Transverse colon (tissue), 4 donors: ENCODE measurements at regions not wholly inside any gene's neighbourhood (a gene's known extent, or its start where the extent isn't known, plus 50 kb on each side); places are given as distances from the start of the nearest gene placed in this dataset.

Experiments
- DNase-seq: peaks from one replicate; pipeline ENCODE4 v3.0.0-alpha.2; 2019
- H3K27ac ChIP-seq, 4 donors: fragments of 200-600 bp; sonication (generic); 2 replicates each; pipeline ENCODE4 v1.5.1; 2016 to 2018; ENCODE audit warnings: inconsistent platforms in 4 of 4
- H3K27me3 ChIP-seq: fragments of 200-600 bp; sonication (generic); 2 replicates; pipeline ENCODE4 v1.5.1; 2017; ENCODE audit warnings: inconsistent platforms
- H3K36me3 ChIP-seq, 4 donors: fragments of 200-600 bp; sonication (generic); 2 replicates each; pipeline ENCODE4 v1.5.1; 2017 to 2019; ENCODE audit warnings: inconsistent platforms in 4 of 4
- H3K4me1 ChIP-seq, 4 donors: fragments of 200-600 bp; sonication (generic); 2 replicates each; pipeline ENCODE4 v1.5.1; 2017 to 2020; ENCODE audit warnings: inconsistent platforms in 4 of 4
- H3K4me3 ChIP-seq, 4 donors: fragments of 200-600 bp; sonication (generic); 1 replicate in 1 of 4; 2 replicates in 3 of 4; pipeline versions ENCODE4 v1.5.1 to v1.6.1; 2017 to 2019; ENCODE audit warnings: inconsistent platforms in 4 of 4
- H3K9me3 ChIP-seq, 2 donors: fragments of 200-600 bp; sonication (generic); 2 replicates each; pipeline ENCODE4 v1.5.1; 2017 to 2019; ENCODE audit warnings: inconsistent platforms in 2 of 2
- EP300 ChIP-seq: sonication (generic); formaldehyde crosslinking; IDR thresholded peaks from one replicate; pipeline ENCODE4 v1.6.1; 2017; ENCODE audit warnings: antibody characterized with exemption, low read depth
- POLR2A ChIP-seq: fragments of 450-650 bp; IDR thresholded peaks from one replicate; pipeline ENCODE4 v1.6.1; 2016; ENCODE audit warnings: antibody characterized with exemption, mild to moderate bottlenecking, moderate library complexity
- POLR2AphosphoS5 ChIP-seq, 3 donors: sonication (generic); formaldehyde crosslinking; IDR thresholded peaks; one replicate each; pipeline ENCODE4 v1.6.1; 2016; ENCODE audit warnings: antibody characterized with exemption in 3 of 3
- WGBS, 2 donors: methylation state at CpG; one replicate each; pipeline ENCODE4 v1.1.5; 2018; ENCODE audit warnings: low coverage in 1 of 2; 5-methylcytosine and 5-hydroxymethylcytosine counted together
- in situ Hi-C, 4 donors: fragments of 200-750 bp; cut with MboI; loops; one replicate each; pipeline versions ENCODE4 v1.15.0 to v1.15.1; 2017; ENCODE audit warnings: low sequenced_read_pairs in 3 of 4, low pct_ligation_motif_present in 1 of 4, low pct_unique_long_range_greater_than_20kb in 1 of 4
- intact Hi-C: fragments of 100-400 bp; cut with DNase I; formaldehyde crosslinking; loops from one replicate; pipeline ENCODE4 v1.15.1; 2023; ENCODE audit warnings: low total_unique reads
- TF ChIP-seq, protein P1 (sequence below), 5 experiments: fragments of 200-600 bp in 3 of 5; fragments of 450-650 bp in 2 of 5; sonication (generic) in 3 of 5; IDR thresholded peaks; 1 replicate in 2 of 5; 2 replicates in 3 of 5; pipeline ENCODE4 v1.5.1; 2016 to 2017; ENCODE audit warnings: antibody characterized with exemption in 5 of 5, inconsistent platforms in 3 of 5, mild to moderate bottlenecking in 2 of 5, moderate library complexity in 1 of 5

DNA sequence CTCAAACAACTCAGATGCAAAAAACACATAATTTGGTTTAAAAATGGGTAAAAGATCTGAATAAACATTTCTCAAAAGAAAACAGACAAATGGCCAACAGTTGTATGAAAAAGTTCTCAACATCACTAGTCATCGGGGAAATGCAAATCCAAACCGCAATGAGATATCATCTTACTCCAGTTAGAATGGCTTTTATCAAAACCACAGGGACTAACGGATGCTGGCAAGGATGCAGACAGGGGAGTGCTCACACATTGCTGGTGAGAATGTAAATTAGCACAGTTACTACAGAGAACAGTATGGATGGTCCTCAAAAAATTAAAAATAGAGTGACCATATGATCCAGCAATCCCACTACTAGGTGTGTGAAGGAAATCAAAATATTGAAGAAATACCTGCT, 589.1 kb upstream of the ADAMTS16 start:
- TF ChIP-seq POLR2AphosphoS5 (IDR thresholded peaks at IDR 0.05): no peak
- TF ChIP-seq EP300: no peak
- TF ChIP-seq POLR2A: no peak
- TF ChIP-seq, protein P1, sequence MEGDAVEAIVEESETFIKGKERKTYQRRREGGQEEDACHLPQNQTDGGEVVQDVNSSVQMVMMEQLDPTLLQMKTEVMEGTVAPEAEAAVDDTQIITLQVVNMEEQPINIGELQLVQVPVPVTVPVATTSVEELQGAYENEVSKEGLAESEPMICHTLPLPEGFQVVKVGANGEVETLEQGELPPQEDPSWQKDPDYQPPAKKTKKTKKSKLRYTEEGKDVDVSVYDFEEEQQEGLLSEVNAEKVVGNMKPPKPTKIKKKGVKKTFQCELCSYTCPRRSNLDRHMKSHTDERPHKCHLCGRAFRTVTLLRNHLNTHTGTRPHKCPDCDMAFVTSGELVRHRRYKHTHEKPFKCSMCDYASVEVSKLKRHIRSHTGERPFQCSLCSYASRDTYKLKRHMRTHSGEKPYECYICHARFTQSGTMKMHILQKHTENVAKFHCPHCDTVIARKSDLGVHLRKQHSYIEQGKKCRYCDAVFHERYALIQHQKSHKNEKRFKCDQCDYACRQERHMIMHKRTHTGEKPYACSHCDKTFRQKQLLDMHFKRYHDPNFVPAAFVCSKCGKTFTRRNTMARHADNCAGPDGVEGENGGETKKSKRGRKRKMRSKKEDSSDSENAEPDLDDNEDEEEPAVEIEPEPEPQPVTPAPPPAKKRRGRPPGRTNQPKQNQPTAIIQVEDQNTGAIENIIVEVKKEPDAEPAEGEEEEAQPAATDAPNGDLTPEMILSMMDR (IDR thresholded peaks at IDR 0.05): no peak
- Histone ChIP-seq H3K9me3 (peaks cover 0 to 4% of the 10 kb centered on the region in 2 donors), H3K4me3 (no peak overlapping the region), H3K4me1 (no peaks in the 10 kb centered on the region), H3K36me3 (no peaks in the 10 kb centered on the region), H3K27ac (no peak overlapping the region), H3K27me3 (no peaks in the 10 kb centered on the region)
- DNase-seq: no peak
- 80 to 100% methylated on average over 2 to 3 of the region's 3 CpGs for WGBS, 2 donors
- in situ Hi-C loops (no loop called here), intact Hi-C loops (no loop called here)

DNA sequence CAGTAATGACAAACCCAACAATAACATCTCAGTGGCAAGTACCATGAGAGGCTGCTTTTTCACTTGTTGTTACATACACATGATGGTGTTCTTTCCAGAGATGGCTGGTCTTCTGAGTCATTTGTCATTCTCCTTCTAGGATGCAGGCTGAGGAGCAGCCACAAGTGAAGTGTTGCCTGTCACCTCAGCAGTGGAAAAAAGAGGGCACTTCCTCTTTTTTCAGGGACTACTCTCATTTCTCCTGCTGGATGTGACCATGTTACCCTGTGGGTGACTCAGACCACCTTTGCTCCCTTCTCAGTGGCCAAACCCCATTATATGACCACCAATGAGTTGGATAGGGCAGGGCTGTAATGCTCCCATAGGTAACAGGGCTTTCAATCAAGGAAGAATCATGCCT, 587.0 kb upstream of the ADAMTS16 start:
- in situ Hi-C loops: no loop called here
- no peak for DNase-seq
- TF ChIP-seq POLR2A: no peak
- no peak for TF ChIP-seq EP300
- TF ChIP-seq POLR2AphosphoS5 (IDR thresholded peaks at IDR 0.05): no peak
- TF ChIP-seq, protein P1 (IDR thresholded peaks at IDR 0.05): no peak

DNA sequence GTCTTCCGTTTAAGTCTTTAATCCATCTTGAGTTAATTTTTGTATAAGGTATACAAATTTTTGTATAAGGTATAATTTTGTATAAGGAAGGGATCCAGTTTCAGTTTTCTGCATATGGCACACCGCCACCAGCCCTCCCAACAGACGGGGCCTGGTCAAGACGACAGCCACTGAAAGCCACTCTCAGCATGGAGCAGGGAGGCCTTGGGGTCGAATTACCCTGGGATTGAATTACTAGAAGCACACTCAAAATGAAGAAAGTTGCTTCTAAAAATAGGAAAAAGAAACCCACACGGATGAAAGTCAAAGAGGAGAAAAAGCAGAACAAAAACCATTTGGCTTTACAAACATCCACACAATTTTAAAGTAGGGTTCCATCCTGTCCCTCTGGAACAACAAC, 586.2 kb upstream of the ADAMTS16 start:
- Histone ChIP-seq H3K4me3 (no peak overlapping the region), H3K4me1 (no peaks in the 10 kb centered on the region), H3K9me3 (peaks cover 0 to under 1% of the 10 kb centered on the region in 2 donors), H3K36me3 (no peaks in the 10 kb centered on the region), H3K27me3 (no peaks in the 10 kb centered on the region), H3K27ac (no peak overlapping the region)
- WGBS, 2 donors: 57 to 100% methylated on average over 1 to 6 of the region's 6 CpGs
- intact Hi-C loops: no loop called here
- no peak for DNase-seq
- in situ Hi-C loops: no loop called here
- TF ChIP-seq POLR2AphosphoS5 (IDR thresholded peaks at IDR 0.05): no peak
- TF ChIP-seq EP300: no peak
- no peak for TF ChIP-seq POLR2A

More for the DNA sequence above, 587.0 kb upstream of the ADAMTS16 start:
- Histone ChIP-seq H3K4me1 (no peaks in the 10 kb centered on the region), H3K36me3 (no peaks in the 10 kb centered on the region), H3K27ac (no peak overlapping the region), H3K4me3 (no peak overlapping the region), H3K9me3 (peaks cover 0 to 4% of the 10 kb centered on the region in 2 donors), H3K27me3 (no peaks in the 10 kb centered on the region)
- intact Hi-C loops: no loop called here

DNA sequence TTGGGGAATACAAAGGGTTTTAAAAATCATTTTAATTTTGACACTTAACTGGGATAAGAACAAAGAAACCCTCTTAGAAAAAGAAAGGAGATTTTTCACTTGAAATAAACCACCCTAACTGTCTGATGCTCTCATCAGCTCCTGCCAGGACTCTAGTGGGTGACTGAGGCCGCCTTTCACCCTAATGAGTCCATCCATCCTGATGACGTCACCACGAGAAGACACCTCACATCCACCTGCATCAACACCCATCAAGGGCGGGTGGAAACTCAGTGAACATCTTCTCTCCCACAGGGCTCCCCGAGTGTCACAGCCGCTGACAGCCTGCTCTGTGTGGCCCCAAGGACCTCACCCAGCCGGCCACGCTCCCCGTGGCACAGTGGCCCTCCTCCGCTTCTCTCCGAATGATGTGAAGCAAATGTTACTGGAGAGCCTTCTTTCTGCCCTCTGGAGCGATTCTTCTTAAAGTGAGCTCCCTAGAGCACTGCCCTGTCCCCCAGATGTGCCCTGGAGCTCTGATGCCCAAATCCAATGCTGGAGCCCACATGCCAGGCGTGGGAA, 584.3 kb upstream of the ADAMTS16 start:
- peaks cover 0 to 1% of the 10 kb centered on the region in 2 donors for H3K9me3 ChIP-seq
- no peak for TF ChIP-seq EP300
- no peak for TF ChIP-seq POLR2A
- TF ChIP-seq, protein P1 (IDR thresholded peaks at IDR 0.05): no peak
- no peak for TF ChIP-seq POLR2AphosphoS5 (IDR thresholded peaks at IDR 0.05)
- WGBS, 2 donors: 40 to 79% methylated on average over 2 to 13 of the region's 13 CpGs
- in situ Hi-C loops: no loop called here
- H3K36me3 ChIP-seq: no peaks in the 10 kb centered on the region
- H3K27me3 ChIP-seq: no peaks in the 10 kb centered on the region
- no peak for DNase-seq
- no peaks in the 10 kb centered on the region for H3K4me1 ChIP-seq
- H3K27ac ChIP-seq: no peak overlapping the region
- no peak overlapping the region for H3K4me3 ChIP-seq
- intact Hi-C loops: no loop called here

DNA sequence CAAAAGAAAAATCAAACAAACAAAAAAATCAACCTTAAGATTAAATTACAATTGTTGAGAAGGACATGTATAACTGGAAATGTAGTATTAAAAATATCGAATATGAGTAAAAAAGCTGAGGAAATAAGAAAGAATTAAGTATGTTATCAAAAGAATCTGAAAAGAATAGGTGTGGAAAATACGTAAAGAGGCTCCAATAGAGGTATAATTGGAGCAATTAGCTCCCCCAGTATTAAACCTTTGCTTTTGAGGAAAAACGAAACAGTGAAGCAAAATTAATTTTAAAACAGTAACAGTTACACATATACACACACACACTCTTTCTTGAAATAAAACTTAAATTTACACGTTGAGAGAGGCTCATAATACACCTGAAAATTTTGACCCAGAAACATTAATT, 578.7 kb upstream of the ADAMTS16 start:
- H3K4me3 ChIP-seq: no peak overlapping the region
- in situ Hi-C loops: no loop called here

More for the DNA sequence above, 578.7 kb upstream of the ADAMTS16 start:
- DNase-seq: no peak
- Histone ChIP-seq H3K36me3 (no peaks in the 10 kb centered on the region), H3K27ac (no peak overlapping the region), H3K9me3 (peaks cover 7 to 10% of the 10 kb centered on the region in 2 donors), H3K27me3 (no peaks in the 10 kb centered on the region), H3K4me1 (no peaks in the 10 kb centered on the region)
- TF ChIP-seq EP300: no peak
- TF ChIP-seq POLR2AphosphoS5 (IDR thresholded peaks at IDR 0.05): no peak
- TF ChIP-seq, protein P1 (IDR thresholded peaks at IDR 0.05): no peak
- no peak for TF ChIP-seq POLR2A
- WGBS, 2 donors: 57 to 59% methylated on average over 4 of the region's 4 CpGs
- intact Hi-C loops: loop anchor here (5.0 kb wide), 1 partner anchor 1009 kb away; no protein-coding TSS in a partner anchor
